Lower lobe of right lung (tissue), 2 donors: ENCODE measurements at regions not wholly inside any gene's neighbourhood (a gene's known extent, or its start where the extent isn't known, plus 50 kb on each side); places are given as distances from the start of the nearest gene placed in this dataset.

Source experiments
- ATAC-seq, 2 donors: fragments of 200-7000 bp; cut with Tn5 transposase; one replicate each; pipeline ENCODE4 v1.9.1; 2020 to 2022; ENCODE audit warnings: mild to moderate bottlenecking in 2 of 2, moderate library complexity in 2 of 2
- DNase-seq: peaks from one replicate; pipeline ENCODE4 v3.0.0-alpha.2; 2020
- H3K27ac ChIP-seq: fragments of 200-600 bp; one replicate; pipeline ENCODE4 v1.8.0; 2022
- H3K27me3 ChIP-seq: fragments of 200-600 bp; one replicate; pipeline ENCODE4 v1.8.0; 2022; ENCODE audit warnings: low read depth
- H3K36me3 ChIP-seq: fragments of 200-600 bp; one replicate; pipeline ENCODE4 v1.8.0; 2022; ENCODE audit warnings: mild to moderate bottlenecking
- H3K4me1 ChIP-seq: fragments of 200-600 bp; one replicate; pipeline ENCODE4 v1.8.0; 2022
- H3K4me3 ChIP-seq: fragments of 200-600 bp; one replicate; pipeline ENCODE4 v1.8.0; 2022; ENCODE audit warnings: mild to moderate bottlenecking
- H3K9me3 ChIP-seq: fragments of 200-600 bp; one replicate; pipeline ENCODE4 v1.8.0; 2022
- intact Hi-C: fragments of 100-400 bp; cut with DNase I; formaldehyde crosslinking; loops from one replicate; pipeline ENCODE4 v1.11.0; 2022
- TF ChIP-seq, protein P1 (sequence below): fragments of 200-600 bp; IDR thresholded peaks from one replicate; pipeline ENCODE4 v1.8.0; 2022; ENCODE audit warnings: antibody characterized with exemption, mild to moderate bottlenecking
- donor health status: DM: no; HTN: yes; CAD: no; lungs with severe emphysema.

GRCh38 chr4:186787536-186787935, 63.9 kb upstream of the FAT1 start:
- intact Hi-C loops, result no loop called here
- H3K36me3 ChIP-seq, result no peaks in the 10 kb centered on the region
- no peak for ATAC-seq

DNA sequence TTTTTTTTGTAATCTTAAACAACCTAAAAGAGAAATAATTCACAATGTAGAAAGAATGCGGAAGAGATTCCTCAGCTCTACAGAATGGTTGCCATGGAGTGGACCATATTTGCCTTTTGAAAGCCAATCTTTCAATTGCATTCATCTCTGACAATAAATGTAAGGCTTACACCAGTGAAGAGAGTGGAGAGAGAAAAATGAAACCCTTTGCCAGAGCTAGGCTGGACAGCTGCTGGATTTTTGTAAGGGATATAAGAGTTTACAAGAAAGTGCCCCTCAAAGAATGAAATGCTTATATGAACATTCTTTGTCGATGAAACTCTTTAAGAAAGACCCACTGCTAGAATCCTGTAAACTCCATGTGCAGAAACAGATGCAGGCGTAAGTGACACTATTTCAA, 66.0 kb upstream of the FAT1 start:
- H3K9me3 ChIP-seq, result no peaks in the 10 kb centered on the region
- TF ChIP-seq, protein P1, sequence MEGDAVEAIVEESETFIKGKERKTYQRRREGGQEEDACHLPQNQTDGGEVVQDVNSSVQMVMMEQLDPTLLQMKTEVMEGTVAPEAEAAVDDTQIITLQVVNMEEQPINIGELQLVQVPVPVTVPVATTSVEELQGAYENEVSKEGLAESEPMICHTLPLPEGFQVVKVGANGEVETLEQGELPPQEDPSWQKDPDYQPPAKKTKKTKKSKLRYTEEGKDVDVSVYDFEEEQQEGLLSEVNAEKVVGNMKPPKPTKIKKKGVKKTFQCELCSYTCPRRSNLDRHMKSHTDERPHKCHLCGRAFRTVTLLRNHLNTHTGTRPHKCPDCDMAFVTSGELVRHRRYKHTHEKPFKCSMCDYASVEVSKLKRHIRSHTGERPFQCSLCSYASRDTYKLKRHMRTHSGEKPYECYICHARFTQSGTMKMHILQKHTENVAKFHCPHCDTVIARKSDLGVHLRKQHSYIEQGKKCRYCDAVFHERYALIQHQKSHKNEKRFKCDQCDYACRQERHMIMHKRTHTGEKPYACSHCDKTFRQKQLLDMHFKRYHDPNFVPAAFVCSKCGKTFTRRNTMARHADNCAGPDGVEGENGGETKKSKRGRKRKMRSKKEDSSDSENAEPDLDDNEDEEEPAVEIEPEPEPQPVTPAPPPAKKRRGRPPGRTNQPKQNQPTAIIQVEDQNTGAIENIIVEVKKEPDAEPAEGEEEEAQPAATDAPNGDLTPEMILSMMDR, result no peak
- H3K27me3 ChIP-seq, result no peaks in the 10 kb centered on the region
- no peaks in the 10 kb centered on the region for H3K36me3 ChIP-seq
- no peaks in the 10 kb centered on the region for H3K4me1 ChIP-seq
- intact Hi-C loops, result no loop called here
- ATAC-seq (no peak), DNase-seq (no peak)
- H3K4me3 ChIP-seq, result no peak overlapping the region
- H3K27ac ChIP-seq, result no peak overlapping the region

More at GRCh38 chr4:186787536-186787935, 63.9 kb upstream of the FAT1 start:
- Histone ChIP-seq H3K4me1 (no peaks in the 10 kb centered on the region), H3K4me3 (no peak overlapping the region), H3K27me3 (no peaks in the 10 kb centered on the region), H3K9me3 (no peaks in the 10 kb centered on the region), H3K27ac (no peak overlapping the region)
- DNase-seq, result no peak
- TF ChIP-seq, protein P1, result no peak

DNA sequence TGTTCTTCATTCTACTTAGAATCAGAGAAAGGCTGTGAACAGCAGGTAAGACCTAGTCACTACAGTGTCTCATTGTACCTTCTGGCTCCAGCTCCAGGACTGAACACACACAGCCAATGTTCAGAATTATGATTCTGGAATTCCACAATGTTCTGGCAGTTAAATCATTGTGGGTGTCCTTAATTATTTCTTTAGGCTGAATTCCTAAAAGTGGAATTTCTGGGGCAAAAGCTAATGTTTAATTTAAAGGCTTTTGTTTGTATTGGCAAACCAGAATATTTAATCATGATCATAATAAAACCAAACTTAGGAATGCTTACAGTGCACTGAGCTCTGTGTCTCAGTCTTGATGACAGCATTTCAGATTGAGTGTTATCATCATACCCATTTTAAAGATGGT, 67.0 kb upstream of the FAT1 start:
- DNase-seq (no peak), ATAC-seq (no peak)
- H3K36me3 ChIP-seq, result no peaks in the 10 kb centered on the region
- intact Hi-C loops, result no loop called here
- no peak overlapping the region for H3K4me3 ChIP-seq
- no peaks in the 10 kb centered on the region for H3K27me3 ChIP-seq
- no peaks in the 10 kb centered on the region for H3K4me1 ChIP-seq
- H3K27ac ChIP-seq, result no peak overlapping the region
- TF ChIP-seq, protein P1, result no peak
- no peaks in the 10 kb centered on the region for H3K9me3 ChIP-seq

DNA sequence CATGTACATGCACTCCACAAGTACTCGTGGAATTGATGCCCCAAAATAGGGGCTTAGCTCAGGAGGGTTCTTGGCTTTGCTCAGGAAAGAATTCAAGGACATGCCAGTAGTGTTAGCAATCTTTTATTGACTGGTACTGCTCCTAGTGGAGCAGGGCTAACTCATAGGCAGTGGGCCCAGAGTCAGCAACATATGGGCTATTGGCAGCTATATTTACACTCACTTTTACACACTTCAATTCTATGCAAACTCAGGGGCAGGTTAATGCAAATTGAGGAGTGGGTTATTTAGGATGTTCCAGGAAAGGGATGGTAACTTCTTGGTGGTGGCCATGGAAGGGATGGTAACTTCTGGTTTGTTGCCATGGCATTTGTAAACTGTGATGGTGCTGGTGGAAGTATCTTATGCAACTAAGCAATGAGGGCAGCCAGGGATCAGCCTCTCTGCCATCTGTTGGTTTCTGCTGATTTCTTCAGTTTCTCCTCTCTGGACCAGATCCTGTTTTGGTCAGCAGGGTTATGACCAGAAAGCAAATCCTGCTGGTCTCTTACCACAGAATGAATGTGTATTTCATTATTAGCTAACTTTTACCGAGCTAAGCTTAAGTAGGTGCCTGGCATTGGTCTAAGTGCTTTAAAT, 69.2 kb upstream of the FAT1 start:
- TF ChIP-seq, protein P1, result no peak
- ATAC-seq, result no peak
- H3K9me3 ChIP-seq, result no peaks in the 10 kb centered on the region
- H3K27ac ChIP-seq, result no peak overlapping the region
- no peaks in the 10 kb centered on the region for H3K36me3 ChIP-seq
- no peaks in the 10 kb centered on the region for H3K4me1 ChIP-seq
- intact Hi-C loops, result no loop called here
- H3K4me3 ChIP-seq, result no peak overlapping the region
- H3K27me3 ChIP-seq, result no peaks in the 10 kb centered on the region
- DNase-seq, result no peak

GRCh38 chr4:186798951-186799659, 75.4 kb upstream of the FAT1 start:
- intact Hi-C loops, result no loop called here
- no peaks in the 10 kb centered on the region for H3K36me3 ChIP-seq
- no peaks in the 10 kb centered on the region for H3K27me3 ChIP-seq
- TF ChIP-seq, protein P1, result no peak
- H3K4me3 ChIP-seq, result no peak overlapping the region
- no peak overlapping the region for H3K27ac ChIP-seq
- H3K4me1 ChIP-seq, result no peaks in the 10 kb centered on the region
- H3K9me3 ChIP-seq, result no peaks in the 10 kb centered on the region
- no peak for ATAC-seq
- DNase-seq, result no peak
